ENCODE measurements at regions not wholly inside any gene's neighbourhood (a gene's known extent, or its start where the extent isn't known, plus 50 kb on each side); places are given as distances from the start of the nearest gene placed in this dataset.

GRCh38 chr6:94027374-94027773 lies 608.0 kb upstream of the EPHA7 start:
- H3K36me3 ChIP-seq: no peaks in the 10 kb centered on the region
- intact Hi-C loops (cut with DNase I): no loop called here
- TF ChIP-seq POLR2AphosphoS5 (IDR thresholded peaks at IDR 0.05; ENCODE audit: insufficient read depth in 1 of 2, low read depth in 1 of 2): no peak
- TF ChIP-seq POLR2A (IDR thresholded peaks at IDR 0.05): no peak
- TF ChIP-seq CTCF (IDR thresholded peaks at IDR 0.05): no peak

GRCh38 chr6:94026575-94026974 lies 607.2 kb upstream of the EPHA7 start:
- Histone ChIP-seq H3K27ac (no peak overlapping the region), H3K9me3 (no peaks in the 10 kb centered on the region), H3K4me3 (no peak overlapping the region), H3K27me3 (no peaks in the 10 kb centered on the region), H3K4me1 (no peaks in the 10 kb centered on the region), H3K36me3 (no peaks in the 10 kb centered on the region)
- intact Hi-C loops (cut with DNase I): no loop called here
- TF ChIP-seq POLR2A (IDR thresholded peaks at IDR 0.05) (no peak), CTCF (IDR thresholded peaks at IDR 0.05) (no peak), POLR2AphosphoS5 (IDR thresholded peaks at IDR 0.05; ENCODE audit: insufficient read depth in 1 of 2, low read depth in 1 of 2) (no peak)
- DNase-seq (ENCODE audit: extremely low spot score in 2 of 2): no peak

More at GRCh38 chr6:94027374-94027773, 608.0 kb upstream of the EPHA7 start:
- H3K4me3 ChIP-seq: no peak overlapping the region
- no peak for DNase-seq (ENCODE audit: extremely low spot score in 2 of 2)
- H3K4me1 ChIP-seq: no peaks in the 10 kb centered on the region
- H3K27me3 ChIP-seq: no peaks in the 10 kb centered on the region
- H3K27ac ChIP-seq: no peak overlapping the region
- H3K9me3 ChIP-seq: no peaks in the 10 kb centered on the region

- H3K4me1 ChIP-seq: no peaks in the 10 kb centered on the region
- no peak overlapping the region for H3K4me3 ChIP-seq
- no peaks in the 10 kb centered on the region for H3K9me3 ChIP-seq
- H3K27me3 ChIP-seq: no peaks in the 10 kb centered on the region
- TF ChIP-seq CTCF (IDR thresholded peaks at IDR 0.05): no peak
- TF ChIP-seq POLR2AphosphoS5 (IDR thresholded peaks at IDR 0.05; ENCODE audit: insufficient read depth in 1 of 2, low read depth in 1 of 2): no peak
- TF ChIP-seq POLR2A (IDR thresholded peaks at IDR 0.05): no peak
- intact Hi-C loops (cut with DNase I): no loop called here
- DNase-seq (ENCODE audit: extremely low spot score in 2 of 2): no peak
- no peaks in the 10 kb centered on the region for H3K36me3 ChIP-seq
- H3K27ac ChIP-seq: no peak overlapping the region
Observed at GRCh38 chr6:94005835-94006234, 586.5 kb upstream of the EPHA7 start.

- no peak overlapping the region for H3K27ac ChIP-seq
- H3K4me1 ChIP-seq: no peaks in the 10 kb centered on the region
- TF ChIP-seq POLR2AphosphoS5 (IDR thresholded peaks at IDR 0.05; ENCODE audit: insufficient read depth in 1 of 2, low read depth in 1 of 2): no peak
- no peak for TF ChIP-seq POLR2A (IDR thresholded peaks at IDR 0.05)
- no peak for TF ChIP-seq CTCF (IDR thresholded peaks at IDR 0.05)
- H3K4me3 ChIP-seq: no peak overlapping the region
- no peaks in the 10 kb centered on the region for H3K9me3 ChIP-seq
- H3K36me3 ChIP-seq: no peaks in the 10 kb centered on the region
- intact Hi-C loops (cut with DNase I): no loop called here
- no peak for DNase-seq (ENCODE audit: extremely low spot score in 2 of 2)
- no peaks in the 10 kb centered on the region for H3K27me3 ChIP-seq
Observed at GRCh38 chr6:93992976-93993375, 573.6 kb upstream of the EPHA7 start.

GRCh38 chr6:93989630-93990029 lies 570.3 kb upstream of the EPHA7 start:
- Histone ChIP-seq H3K27me3 (no peaks in the 10 kb centered on the region), H3K9me3 (no peaks in the 10 kb centered on the region), H3K27ac (no peak overlapping the region), H3K4me3 (no peak overlapping the region), H3K36me3 (no peaks in the 10 kb centered on the region), H3K4me1 (no peaks in the 10 kb centered on the region)
- no peak for DNase-seq (ENCODE audit: extremely low spot score in 2 of 2)
- TF ChIP-seq POLR2AphosphoS5 (IDR thresholded peaks at IDR 0.05; ENCODE audit: insufficient read depth in 1 of 2, low read depth in 1 of 2): no peak
- no peak for TF ChIP-seq POLR2A (IDR thresholded peaks at IDR 0.05)
- TF ChIP-seq CTCF (IDR thresholded peaks at IDR 0.05): no peak
- intact Hi-C loops (cut with DNase I): no loop called here
